HepG2 (cell line): ENCODE measurements at regions not wholly inside any gene's neighbourhood (a gene's known extent, or its start where the extent isn't known, plus 50 kb on each side); places are given as distances from the start of the nearest gene placed in this dataset.

Experiments used
- GABPB1 ChIP-seq: IDR thresholded peaks from 2 replicates; pipeline ENCODE4 v1.6.1; 2016; ENCODE audit warnings: mild to moderate bottlenecking, missing genetic modification reagents, moderate library complexity, missing compliant biosample characterization
- NFIC ChIP-seq: IDR thresholded peaks from 2 replicates; pipeline ENCODE4 v1.6.1; 2012; ENCODE audit warnings: mild to moderate bottlenecking, low read length, inconsistent platforms
- RAD21 ChIP-seq: fragments of 450-650 bp; formaldehyde crosslinking; IDR thresholded peaks from 2 replicates; pipeline ENCODE4 v1.5.0; 2020; ENCODE audit warnings: mild to moderate bottlenecking
- ZKSCAN1 ChIP-seq: fragments of 150-350 bp; IDR thresholded peaks from 2 replicates; pipeline ENCODE4 v1.6.1; 2014; ENCODE audit warnings: low read length
- ZNF10 ChIP-seq: sonication (generic); formaldehyde crosslinking; IDR thresholded peaks from 2 replicates; pipeline ENCODE4 v1.4.0; 2020; ENCODE audit warnings: mild to moderate bottlenecking, low read depth, missing genetic modification reagents, borderline replicate concordance
- ZNF207 ChIP-seq: fragments of 450-650 bp; IDR thresholded peaks from 2 replicates; pipeline ENCODE4 v1.6.1; 2016; ENCODE audit warnings: antibody characterized with exemption, borderline replicate concordance

DNA sequence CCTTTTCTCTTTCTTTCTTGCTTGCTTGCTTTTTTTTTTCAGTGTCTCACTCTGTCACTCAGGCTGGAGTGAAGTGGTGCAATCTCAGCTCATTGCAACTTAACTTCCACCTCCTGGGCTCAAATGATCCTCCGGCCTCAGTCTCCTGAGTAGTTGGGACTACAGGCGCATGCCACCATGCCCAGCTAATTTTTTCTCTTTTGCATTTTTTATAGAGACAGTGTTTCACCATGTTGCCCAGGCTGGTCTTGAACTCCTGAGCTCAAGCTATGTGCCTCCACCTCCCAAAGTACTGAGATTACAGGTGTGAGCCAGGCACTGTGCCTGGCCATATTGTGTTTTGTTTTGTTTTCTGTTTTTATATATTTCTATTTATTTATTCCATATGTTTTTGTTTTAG, 461.0 kb downstream of the ADAMTS20 start:
- no peak for TF ChIP-seq ZNF207
- no peak for TF ChIP-seq ZKSCAN1
- TF ChIP-seq RAD21 (CRISPR knock-in tag), result no peak
- TF ChIP-seq GABPB1 (CRISPR knock-in tag), result no peak
- TF ChIP-seq NFIC, result no peak
- TF ChIP-seq ZNF10 (CRISPR knock-in tag), result no peak
